ENCODE measurements at regions not wholly inside any gene's neighbourhood (a gene's known extent, or its start where the extent isn't known, plus 50 kb on each side); places are given as distances from the start of the nearest gene placed in this dataset.

DNA sequence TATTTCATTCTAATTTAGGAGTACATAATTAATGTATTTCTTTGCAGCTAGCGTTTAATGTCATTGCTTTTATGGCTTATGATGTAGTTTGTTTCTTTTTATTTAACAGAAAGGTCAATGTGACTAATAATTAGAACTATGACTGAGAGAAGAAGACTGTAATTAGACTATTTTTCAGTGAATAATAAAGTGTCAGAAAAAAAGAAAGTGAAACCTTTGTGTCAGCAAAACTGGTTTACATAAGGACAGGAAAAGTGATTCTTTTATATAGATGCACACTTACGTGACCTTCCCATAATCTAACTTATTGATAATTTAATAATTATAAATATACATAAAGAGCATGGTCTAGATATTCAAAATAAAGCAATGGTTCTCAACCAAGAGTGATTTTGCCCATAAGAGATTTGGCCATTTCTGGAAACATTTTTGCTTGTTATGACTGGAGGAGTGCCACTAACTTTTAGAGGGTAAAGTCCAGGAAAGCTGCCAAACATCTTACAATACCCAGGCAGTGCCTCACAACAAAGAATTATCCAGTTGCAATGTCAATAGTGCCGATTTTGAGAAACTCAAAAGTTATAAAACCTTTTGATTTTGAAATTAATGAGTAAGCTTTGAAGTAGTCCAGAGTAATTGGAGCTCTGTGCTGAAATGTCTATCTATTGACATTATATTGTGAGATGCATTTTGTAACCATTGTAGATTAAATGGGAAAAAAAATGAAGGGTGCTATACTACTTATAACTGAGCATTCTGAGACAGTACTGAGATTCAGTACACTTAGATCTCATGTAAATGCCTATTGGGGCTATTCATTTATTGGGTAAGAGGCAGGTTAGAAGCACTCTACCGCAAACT lies 227.1 kb downstream of the C12orf50 start:
- no peak for TF ChIP-seq POLR2AphosphoS5 (IDR thresholded peaks at IDR 0.05)
- TF ChIP-seq SMC3 (conservative IDR thresholded peaks at IDR 0.05; ENCODE audit: poor library complexity) = no peak
- TF ChIP-seq EP300 (conservative IDR thresholded peaks at IDR 0.05; ENCODE audit: poor library complexity, severe bottlenecking) = no peak
- no peak for TF ChIP-seq RAD21 (conservative IDR thresholded peaks at IDR 0.05)

Data from neural cell (in vitro differentiated cells).